ENCODE measurements at regions not wholly inside any gene's neighbourhood (a gene's known extent, or its start where the extent isn't known, plus 50 kb on each side); places are given as distances from the start of the nearest gene placed in this dataset.
A peak's percentile ranks its signal among the peaks of the same experiment; 100 is the strongest.

GRCh38 chr3:135896613-135897012 is 68.9 kb upstream of the PPP2R3A start:
- no peak overlapping the region for H3K27ac ChIP-seq
- no peaks in the 10 kb centered on the region for H3K27me3 ChIP-seq
- DNase-seq (ENCODE audit: extremely low spot score in 2 of 2) = no peak
- no peaks in the 10 kb centered on the region for H3K36me3 ChIP-seq
- TF ChIP-seq POLR2A (IDR thresholded peaks at IDR 0.05) (no peak), POLR2AphosphoS5 (IDR thresholded peaks at IDR 0.05; ENCODE audit: insufficient read depth in 1 of 2, low read depth in 1 of 2) (no peak), CTCF (IDR thresholded peaks at IDR 0.05) (no peak)
- H3K9me3 ChIP-seq = no peaks in the 10 kb centered on the region
- H3K4me3 ChIP-seq = no peak overlapping the region
- intact Hi-C loops (cut with DNase I) = loop anchor here (10.0 kb wide), 1 partner anchor 1292 kb away; no protein-coding TSS in a partner anchor
- no peaks in the 10 kb centered on the region for H3K4me1 ChIP-seq

- Histone ChIP-seq H3K9me3 (no peaks in the 10 kb centered on the region), H3K27ac (no peak overlapping the region), H3K36me3 (no peaks in the 10 kb centered on the region), H3K27me3 (no peaks in the 10 kb centered on the region), H3K4me3 (no peak overlapping the region), H3K4me1 (no peaks in the 10 kb centered on the region)
- intact Hi-C loops (cut with DNase I) = loop anchor here (10.0 kb wide), 1 partner anchor 1293 kb away; no protein-coding TSS in a partner anchor
- no peak for TF ChIP-seq CTCF (IDR thresholded peaks at IDR 0.05)
- TF ChIP-seq POLR2AphosphoS5 (IDR thresholded peaks at IDR 0.05; ENCODE audit: insufficient read depth in 1 of 2, low read depth in 1 of 2) = no peak
- no peak for TF ChIP-seq POLR2A (IDR thresholded peaks at IDR 0.05)
- DNase-seq (ENCODE audit: extremely low spot score in 2 of 2) = no peak
Measured at GRCh38 chr3:135897715-135898114, 67.8 kb upstream of the PPP2R3A start.

- H3K27me3 ChIP-seq = no peaks in the 10 kb centered on the region
- no peak for TF ChIP-seq POLR2AphosphoS5 (IDR thresholded peaks at IDR 0.05; ENCODE audit: insufficient read depth in 1 of 2, low read depth in 1 of 2)
- no peak for TF ChIP-seq POLR2A (IDR thresholded peaks at IDR 0.05)
- no peak for TF ChIP-seq CTCF (IDR thresholded peaks at IDR 0.05)
- intact Hi-C loops (cut with DNase I) = loop anchor here (10.0 kb wide), 1 partner anchor 1294 kb away; no protein-coding TSS in a partner anchor
Measured at GRCh38 chr3:135898774-135899173, 66.8 kb upstream of the PPP2R3A start.

GRCh38 chr3:135905058-135905724 is 60.3 kb upstream of the PPP2R3A start:
- intact Hi-C loops (cut with DNase I) = no loop called here
- Histone ChIP-seq H3K4me1 (peaks cover 6% of the 10 kb centered on the region), H3K27ac (no peak overlapping the region), H3K9me3 (no peaks in the 10 kb centered on the region), H3K27me3 (no peaks in the 10 kb centered on the region), H3K36me3 (no peaks in the 10 kb centered on the region), H3K4me3 (no peak overlapping the region)
- TF ChIP-seq POLR2A (IDR thresholded peaks at IDR 0.05) = no peak
- TF ChIP-seq CTCF (IDR thresholded peaks at IDR 0.05) = no peak
- no peak for DNase-seq (ENCODE audit: extremely low spot score in 2 of 2)

More at GRCh38 chr3:135898774-135899173, 66.8 kb upstream of the PPP2R3A start:
- no peaks in the 10 kb centered on the region for H3K4me1 ChIP-seq
- no peak overlapping the region for H3K27ac ChIP-seq
- H3K36me3 ChIP-seq = no peaks in the 10 kb centered on the region
- H3K4me3 ChIP-seq = no peak overlapping the region
- DNase-seq (ENCODE audit: extremely low spot score in 2 of 2) = no peak
- no peaks in the 10 kb centered on the region for H3K9me3 ChIP-seq

- TF ChIP-seq CTCF (IDR thresholded peaks at IDR 0.05) (no peak), POLR2AphosphoS5 (IDR thresholded peaks at IDR 0.05; ENCODE audit: insufficient read depth in 1 of 2, low read depth in 1 of 2) (no peak)
- Histone ChIP-seq H3K27me3 (no peaks in the 10 kb centered on the region), H3K27ac (peak overlapping the region; percentile 38), H3K4me3 (no peak overlapping the region), H3K4me1 (peaks cover 6% of the 10 kb centered on the region), H3K36me3 (no peaks in the 10 kb centered on the region), H3K9me3 (no peaks in the 10 kb centered on the region)
- DNase-seq (ENCODE audit: extremely low spot score in 2 of 2) = no peak
- intact Hi-C loops (cut with DNase I) = no loop called here
Measured at GRCh38 chr3:135907422-135908165, 57.9 kb upstream of the PPP2R3A start.
